ENCODE measurements at regions not wholly inside any gene's neighbourhood (a gene's known extent, or its start where the extent isn't known, plus 50 kb on each side); places are given as distances from the start of the nearest gene placed in this dataset.

DNA sequence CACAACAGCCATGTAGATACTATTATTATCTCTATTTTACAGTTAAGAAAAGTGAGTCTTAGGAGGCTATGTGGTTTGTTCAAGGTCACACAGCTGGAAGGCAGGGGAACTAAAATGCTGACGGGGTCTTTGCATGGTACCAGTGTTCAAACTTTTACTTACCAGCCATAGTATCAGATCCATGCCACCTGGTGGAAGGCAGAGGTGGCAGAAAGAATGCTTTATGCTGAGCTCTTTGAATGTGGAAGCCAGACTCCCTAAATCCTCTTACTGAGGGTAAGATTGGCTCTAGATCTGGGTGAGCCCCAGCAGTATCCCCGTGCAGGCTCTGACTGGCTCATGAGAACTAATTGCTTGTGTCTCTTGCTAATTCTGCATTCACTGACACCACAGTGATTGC lies 54.3 kb upstream of the NAV2 start:
- TF ChIP-seq, protein P1, sequence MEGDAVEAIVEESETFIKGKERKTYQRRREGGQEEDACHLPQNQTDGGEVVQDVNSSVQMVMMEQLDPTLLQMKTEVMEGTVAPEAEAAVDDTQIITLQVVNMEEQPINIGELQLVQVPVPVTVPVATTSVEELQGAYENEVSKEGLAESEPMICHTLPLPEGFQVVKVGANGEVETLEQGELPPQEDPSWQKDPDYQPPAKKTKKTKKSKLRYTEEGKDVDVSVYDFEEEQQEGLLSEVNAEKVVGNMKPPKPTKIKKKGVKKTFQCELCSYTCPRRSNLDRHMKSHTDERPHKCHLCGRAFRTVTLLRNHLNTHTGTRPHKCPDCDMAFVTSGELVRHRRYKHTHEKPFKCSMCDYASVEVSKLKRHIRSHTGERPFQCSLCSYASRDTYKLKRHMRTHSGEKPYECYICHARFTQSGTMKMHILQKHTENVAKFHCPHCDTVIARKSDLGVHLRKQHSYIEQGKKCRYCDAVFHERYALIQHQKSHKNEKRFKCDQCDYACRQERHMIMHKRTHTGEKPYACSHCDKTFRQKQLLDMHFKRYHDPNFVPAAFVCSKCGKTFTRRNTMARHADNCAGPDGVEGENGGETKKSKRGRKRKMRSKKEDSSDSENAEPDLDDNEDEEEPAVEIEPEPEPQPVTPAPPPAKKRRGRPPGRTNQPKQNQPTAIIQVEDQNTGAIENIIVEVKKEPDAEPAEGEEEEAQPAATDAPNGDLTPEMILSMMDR (IDR thresholded peaks at IDR 0.05) = no peak
- TF ChIP-seq EZH2 (IDR thresholded peaks at IDR 0.05; ENCODE audit: borderline replicate concordance, insufficient read depth, low read depth, low read length, poor library complexity, severe bottlenecking) = no peak

Measured in B cell (primary cell).